Anterior cingulate cortex (tissue), 58 donors: ENCODE measurements at regions not wholly inside any gene's neighbourhood (a gene's known extent, or its start where the extent isn't known, plus 50 kb on each side); places are given as distances from the start of the nearest gene placed in this dataset.
"Not testable (repeated sequence)": the region's sequence is repeated elsewhere in the genome, so short reads cannot be mapped to it uniquely, and the experiment has no call there.

Experiments used
- DNase-seq, 58 donors: peaks; one replicate each; lab custom pipeline; 2025; lab: John Stamatoyannopoulos, UW

- no peak for DNase-seq
Observed at GRCh38 chr5:145660897-145661640, 174.1 kb downstream of the PRELID2 start.

GRCh38 chr5:145658435-145658834 is 176.7 kb downstream of the PRELID2 start:
- DNase-seq, result no peak

GRCh38 chr5:145652700-145653099 is 182.4 kb downstream of the PRELID2 start:
- not testable (repeated sequence) for DNase-seq

DNA sequence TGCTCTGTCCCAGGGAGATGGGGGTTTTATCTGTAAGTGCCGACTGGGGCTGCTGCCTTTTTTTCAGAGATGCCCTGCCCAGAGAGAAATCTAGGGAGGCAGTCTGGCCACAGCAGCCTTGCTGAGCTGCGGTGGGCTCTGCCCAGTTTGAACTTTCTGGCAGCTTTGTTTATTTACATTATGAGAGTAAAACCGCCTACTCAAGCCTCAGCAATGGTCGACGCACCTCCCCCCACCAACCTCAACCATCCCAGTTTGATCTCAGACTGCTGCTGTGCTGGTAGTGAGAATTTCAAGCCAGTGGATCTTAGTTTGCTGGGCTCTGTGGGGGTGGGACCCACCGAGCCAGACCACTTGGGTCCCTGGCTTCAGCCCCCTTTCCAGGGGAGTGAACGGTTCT is 188.0 kb downstream of the PRELID2 start:
- not testable (repeated sequence) for DNase-seq

GRCh38 chr5:145643214-145643613 is 191.9 kb downstream of the PRELID2 start:
- not testable (repeated sequence) for DNase-seq

DNA sequence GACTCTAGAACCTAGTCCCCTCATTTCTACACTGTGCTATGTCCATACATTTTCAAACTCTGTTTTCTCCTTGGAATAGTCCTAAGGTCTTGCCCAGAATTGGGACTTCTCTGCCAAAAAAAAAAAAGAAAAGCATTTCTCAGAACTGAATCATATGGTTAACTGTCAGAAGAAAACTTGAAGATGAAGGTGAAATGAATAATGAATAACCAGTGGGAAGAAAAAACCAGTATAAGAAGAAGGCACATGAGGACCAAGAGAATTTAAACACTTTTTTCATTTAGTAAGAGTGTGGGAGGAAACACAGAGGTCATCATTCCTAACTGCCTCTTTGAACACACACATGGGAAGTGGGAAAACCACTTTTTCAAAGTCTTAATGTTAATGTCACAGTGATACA is 197.7 kb downstream of the PRELID2 start:
- DNase-seq, result no peak

DNA sequence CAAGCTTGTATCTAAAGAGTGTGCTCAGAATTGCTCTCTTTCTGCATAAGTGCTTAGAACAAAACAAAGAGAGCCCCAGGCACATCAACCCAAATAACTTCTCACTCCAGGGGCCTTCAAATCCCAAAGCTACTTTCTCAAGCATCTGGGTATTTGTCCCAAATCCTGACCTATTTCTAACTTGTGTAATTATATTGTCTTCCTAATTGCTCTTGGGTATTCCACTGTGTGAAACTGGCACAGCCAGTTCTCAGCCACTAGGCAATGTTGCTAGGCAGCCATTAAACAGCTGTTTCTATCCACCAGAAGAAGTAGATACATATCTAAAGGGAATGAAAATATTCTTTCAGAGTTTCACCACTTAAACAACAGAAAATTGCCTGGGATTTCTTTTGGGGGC is 198.8 kb downstream of the PRELID2 start:
- no peak for DNase-seq

DNA sequence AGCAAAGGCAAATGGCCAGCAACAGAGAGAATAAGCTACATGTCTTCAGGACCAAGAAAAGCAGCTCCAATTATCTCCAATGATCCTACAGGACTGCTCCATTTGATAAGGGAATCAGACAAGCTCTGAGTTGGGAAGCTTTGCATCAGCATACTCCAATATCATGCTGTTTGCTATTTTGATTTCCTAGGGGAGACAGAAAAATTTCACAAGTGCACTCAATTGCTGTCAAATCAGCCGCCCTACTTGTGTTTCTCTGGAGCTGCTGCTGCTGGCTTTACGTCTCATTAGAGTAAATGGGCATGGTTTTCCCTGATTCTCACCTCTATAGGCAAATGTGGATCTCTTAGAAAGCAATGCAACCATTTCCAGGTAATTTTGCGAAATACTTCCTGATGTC is 201.7 kb downstream of the PRELID2 start:
- no peak for DNase-seq

GRCh38 chr5:145632701-145633100 is 202.4 kb downstream of the PRELID2 start:
- DNase-seq, result no peak

DNA sequence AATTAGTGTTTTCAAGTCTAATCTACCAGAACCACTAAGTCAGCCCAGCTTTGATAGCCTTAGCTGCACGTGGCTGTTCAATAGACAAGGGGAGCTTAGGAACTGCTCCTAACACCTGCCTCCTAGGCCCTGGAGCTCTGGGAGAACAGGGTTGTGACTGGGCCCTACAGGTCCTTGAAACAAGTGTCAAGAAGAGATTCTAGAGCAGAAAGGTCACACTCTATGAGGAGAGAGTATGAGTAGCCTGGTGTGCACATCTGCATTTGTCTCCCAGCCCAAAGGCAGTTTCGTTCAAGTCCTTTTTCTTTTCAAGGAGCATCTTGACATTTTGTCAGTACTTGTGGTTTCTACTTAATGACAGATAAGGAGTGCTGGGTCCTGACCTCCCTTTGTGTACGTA is 206.1 kb downstream of the PRELID2 start:
- no peak for DNase-seq

DNA sequence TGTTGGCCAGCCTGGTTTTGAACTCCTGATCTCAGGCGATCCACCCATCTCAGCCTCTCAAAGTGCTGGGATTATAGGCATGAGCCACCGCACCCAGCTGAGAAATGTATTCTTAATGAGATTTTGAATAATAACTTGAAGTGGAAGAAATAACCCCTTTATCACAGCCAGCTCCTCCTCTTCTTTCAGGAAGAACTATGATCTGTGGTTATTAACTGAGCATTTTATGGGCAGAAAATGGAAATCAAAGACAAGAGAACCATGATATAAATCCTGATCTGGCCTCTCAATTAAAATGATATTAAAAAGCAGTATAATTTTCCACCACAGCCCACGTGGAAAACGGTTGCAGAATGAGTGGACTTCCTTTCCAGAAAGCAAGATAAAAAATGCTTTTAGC is 206.6 kb downstream of the PRELID2 start:
- no peak for DNase-seq

GRCh38 chr5:145619806-145620310 is 215.3 kb downstream of the PRELID2 start:
- DNase-seq, result no peak

- DNase-seq, result not testable (repeated sequence)
Observed at GRCh38 chr5:145616739-145617138, 218.4 kb downstream of the PRELID2 start.

GRCh38 chr5:145598983-145599382 is 236.2 kb downstream of the PRELID2 start:
- DNase-seq, result no peak

- no peak for DNase-seq
Observed at GRCh38 chr5:145598184-145598583, 237.0 kb downstream of the PRELID2 start.

DNA sequence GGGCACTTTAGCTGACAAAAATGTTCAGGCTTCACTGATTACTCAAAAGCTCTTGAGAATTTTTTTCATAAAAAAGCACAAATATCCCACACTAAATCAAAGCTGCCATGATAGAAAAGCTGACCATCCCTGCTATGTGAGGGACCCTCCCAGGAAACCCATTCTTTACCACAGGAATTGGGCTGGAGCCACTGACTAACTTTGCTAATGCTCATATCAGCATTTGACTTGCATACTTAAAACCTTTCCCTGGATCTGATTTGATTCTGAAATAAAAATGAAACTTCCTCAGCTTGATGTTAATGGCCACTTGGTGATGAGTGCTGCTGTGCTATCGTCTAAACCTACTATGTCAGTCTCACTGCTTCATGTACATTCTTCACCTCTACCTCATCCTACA is 243.6 kb downstream of the PRELID2 start:
- no peak for DNase-seq

GRCh38 chr5:145589063-145589462 is 246.1 kb downstream of the PRELID2 start:
- no peak for DNase-seq

DNA sequence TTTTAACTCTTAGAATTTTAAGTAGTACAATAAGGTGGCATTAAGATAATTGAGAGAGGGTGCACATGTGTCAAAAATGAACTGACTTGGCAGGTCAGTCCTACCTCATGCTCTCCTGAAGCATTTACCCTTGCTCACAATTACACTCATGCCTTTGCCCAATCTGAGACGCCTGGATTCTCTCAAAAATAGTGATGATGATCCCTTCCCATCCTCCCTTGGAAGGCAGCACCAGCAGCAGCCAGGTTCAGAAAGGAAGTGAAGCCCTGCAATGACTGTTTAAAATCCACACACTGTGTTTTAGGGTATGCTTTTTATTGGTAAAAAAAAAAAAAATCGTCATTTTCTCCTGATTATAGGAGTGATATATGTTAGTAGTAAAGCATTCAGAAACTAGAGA is 246.6 kb downstream of the PRELID2 start:
- no peak for DNase-seq

GRCh38 chr5:145588113-145588512 is 247.0 kb downstream of the PRELID2 start:
- no peak for DNase-seq

GRCh38 chr5:145587710-145588109 is 247.4 kb downstream of the PRELID2 start:
- no peak for DNase-seq

GRCh38 chr5:145587308-145587672 is 247.9 kb downstream of the PRELID2 start:
- no peak for DNase-seq

DNA sequence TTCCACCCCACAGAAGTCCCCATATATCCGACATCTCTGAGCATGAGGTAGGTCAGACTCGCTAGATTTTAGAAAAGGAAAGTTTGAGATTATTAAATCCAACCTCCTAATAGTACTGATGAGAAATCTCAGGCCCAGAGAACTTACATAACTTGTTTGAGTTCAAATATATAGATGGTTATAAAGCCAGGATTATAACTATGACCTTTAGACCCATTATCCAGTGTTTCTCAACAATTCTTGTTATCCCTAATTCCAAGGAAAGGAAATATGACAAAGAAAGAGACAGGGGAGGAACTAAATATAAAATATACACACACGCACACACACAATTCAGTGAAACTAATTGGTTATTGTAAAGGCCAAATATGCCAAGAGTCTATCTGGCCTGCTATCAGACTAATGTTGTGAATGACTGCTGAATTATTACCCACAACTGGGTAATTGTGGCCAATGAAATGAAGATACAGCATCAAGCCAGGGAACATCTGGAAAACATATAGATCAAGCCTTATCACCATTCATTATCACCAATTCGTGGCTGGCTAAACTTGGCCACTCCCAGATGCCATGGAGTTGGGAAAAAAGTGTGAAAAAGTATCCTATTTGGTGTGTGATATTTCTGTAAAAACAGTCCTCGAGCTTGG is 248.4 kb downstream of the PRELID2 start:
- DNase-seq, result no peak
